ENCODE measurements at regions not wholly inside any gene's neighbourhood (a gene's known extent, or its start where the extent isn't known, plus 50 kb on each side); places are given as distances from the start of the nearest gene placed in this dataset.

GRCh38 chr2:16241166-16242160 is 301.1 kb downstream of the MYCN start:
- TF ChIP-seq OSR1 (CRISPR knock-in tag; IDR thresholded peaks at IDR 0.05) (no peak), PATZ1 (CRISPR knock-in tag; IDR thresholded peaks at IDR 0.05; ENCODE audit: borderline replicate concordance) (no peak), ZC3H10 (CRISPR knock-in tag; IDR thresholded peaks at IDR 0.05) (no peak), TCF4 (CRISPR knock-in tag; IDR thresholded peaks at IDR 0.05; ENCODE audit: borderline replicate concordance) (no peak), CSDC2 (CRISPR knock-in tag; IDR thresholded peaks at IDR 0.05) (no peak)
